ENCODE measurements at regions not wholly inside any gene's neighbourhood (a gene's known extent, or its start where the extent isn't known, plus 50 kb on each side); places are given as distances from the start of the nearest gene placed in this dataset.

GRCh38 chr5:153209016-153209415, 281.5 kb upstream of the GRIA1 start:
- TF ChIP-seq POLR2A (IDR thresholded peaks at IDR 0.05; ENCODE audit: borderline replicate concordance, extremely low read depth, insufficient read depth, insufficient read length) (no peak), JUND (IDR thresholded peaks at IDR 0.05) (no peak), CTCF (IDR thresholded peaks at IDR 0.05 in 2 of 3, conservative IDR thresholded peaks at IDR 0.05 in 1 of 3; ENCODE audit: borderline replicate concordance in 1 of 3, insufficient read depth in 1 of 3, low read depth in 2 of 3, low read length in 2 of 3) (no peak), EZH2 (IDR thresholded peaks at IDR 0.05) (no peak), ATF3 (IDR thresholded peaks at IDR 0.05) (no peak), YY1 (IDR thresholded peaks at IDR 0.05; ENCODE audit: extremely low read depth, insufficient replicate concordance, low read depth, low read length) (no peak), RAD21 (IDR thresholded peaks at IDR 0.05; ENCODE audit: low read depth) (no peak), CEBPB (IDR thresholded peaks at IDR 0.05; ENCODE audit: low read depth) (no peak), ZNF274 (IDR thresholded peaks at IDR 0.05; ENCODE audit: low read depth, low read length) (no peak), SP1 (IDR thresholded peaks at IDR 0.05; ENCODE audit: low read depth) (no peak), TCF7L2 (IDR thresholded peaks at IDR 0.05; ENCODE audit: borderline replicate concordance, extremely low read depth, insufficient read depth, insufficient read length) (no peak), EZH2phosphoT487 (IDR thresholded peaks at IDR 0.05; ENCODE audit: borderline replicate concordance) (no peak), REST (IDR thresholded peaks at IDR 0.05; ENCODE audit: low read depth) (no peak), POLR2AphosphoS5 (IDR thresholded peaks at IDR 0.05; ENCODE audit: low read depth, low read length) (no peak)
